DND-41 (cell line): ENCODE measurements at regions not wholly inside any gene's neighbourhood (a gene's known extent, or its start where the extent isn't known, plus 50 kb on each side); places are given as distances from the start of the nearest gene placed in this dataset.
A peak's percentile ranks its signal among the peaks of the same experiment; 100 is the strongest.

Experiments
- ATAC-seq: fragments of 200-7000 bp; cut with Tn5 transposase; 3 replicates; pipeline ENCODE4 v1.9.1; 2021; ENCODE audit warnings: low read depth; ENCODE audit not compliant: insufficient read depth
- DNase-seq: peaks from one replicate; pipeline ENCODE4 v3.0.0-alpha.2; 2020
- H2AFZ ChIP-seq: 2 replicates; pipeline ENCODE4 v1.6.0; 2012; ENCODE audit warnings: low read depth, low read length
- H3K27ac ChIP-seq: 2 replicates; pipeline ENCODE4 v1.5.1; 2012; ENCODE audit warnings: low read length, inconsistent platforms
- H3K27me3 ChIP-seq: fragments of 200-600 bp; sonication (generic); 2 replicates; pipeline ENCODE4 v1.6.0; 2012; ENCODE audit warnings: low read length, mild to moderate bottlenecking, inconsistent platforms; ENCODE audit not compliant: insufficient read depth, poor library complexity
- H3K36me3 ChIP-seq: 2 replicates; pipeline ENCODE4 v1.5.1; 2012; ENCODE audit warnings: low read length, inconsistent platforms; ENCODE audit not compliant: insufficient read depth
- H3K4me1 ChIP-seq: 2 replicates; pipeline ENCODE4 v1.5.1; 2012; ENCODE audit warnings: mild to moderate bottlenecking, low read length; ENCODE audit not compliant: insufficient read depth
- H3K4me2 ChIP-seq: 2 replicates; pipeline ENCODE4 v1.6.0; 2012; ENCODE audit warnings: mild to moderate bottlenecking, moderate library complexity, low read length, inconsistent platforms; ENCODE audit not compliant: insufficient read depth
- H3K4me3 ChIP-seq, 2 experiments: fragments of 200-600 bp in 1 of 2; shearing (Covaris generic) in 1 of 2; 2 replicates each; pipeline ENCODE4 v1.5.1; 2012 to 2016; ENCODE audit warnings: inconsistent platforms in 2 of 2, low read length in 2 of 2, mild to moderate bottlenecking in 2 of 2, low read depth in 1 of 2, moderate library complexity in 1 of 2
- H3K79me2 ChIP-seq: 2 replicates; pipeline ENCODE4 v1.6.0; 2012; ENCODE audit warnings: low read length, inconsistent platforms; ENCODE audit not compliant: insufficient read depth
- H3K9ac ChIP-seq: 2 replicates; pipeline ENCODE4 v1.6.0; 2012; ENCODE audit warnings: low read depth, mild to moderate bottlenecking, inconsistent platforms, low read length, moderate library complexity
- H3K9me3 ChIP-seq: 2 replicates; pipeline ENCODE4 v1.5.1; 2012; ENCODE audit warnings: low read length, moderate library complexity, mild to moderate bottlenecking, inconsistent platforms; ENCODE audit not compliant: insufficient read depth, severe bottlenecking
- H4K20me1 ChIP-seq: 2 replicates; pipeline ENCODE4 v1.6.0; 2012; ENCODE audit warnings: low read length; ENCODE audit not compliant: insufficient read depth
- CTCF ChIP-seq: IDR thresholded peaks from 2 replicates; pipeline ENCODE4 v1.5.1; 2012; ENCODE audit warnings: borderline replicate concordance, low read length, moderate library complexity, mild to moderate bottlenecking; ENCODE audit not compliant: poor library complexity, severe bottlenecking; ENCODE audit errors: extremely low read depth
- EZH2 ChIP-seq: IDR thresholded peaks from 3 replicates; pipeline ENCODE4 v1.6.1; 2012; ENCODE audit warnings: borderline replicate concordance, low read depth, mild to moderate bottlenecking, moderate library complexity, low read length, inconsistent platforms; ENCODE audit not compliant: severe bottlenecking

GRCh38 chr4:134944115-134944514 is 742.5 kb upstream of the PABPC4L start:
- no peak for ATAC-seq
- Histone ChIP-seq H3K9me3 (no peaks in the 10 kb centered on the region), H3K27ac (no peak overlapping the region), H3K4me3 (no peak overlapping the region), H3K4me2 (no peak overlapping the region), H3K27me3 (no peaks in the 10 kb centered on the region), H2AFZ (no peak overlapping the region), H3K36me3 (no peaks in the 10 kb centered on the region), H3K9ac (no peak overlapping the region), H3K79me2 (no peaks in the 10 kb centered on the region), H3K4me1 (no peaks in the 10 kb centered on the region), H4K20me1 (no peaks in the 10 kb centered on the region)
- TF ChIP-seq CTCF, result no peak
- TF ChIP-seq EZH2, result no peak
- DNase-seq, result no peak

GRCh38 chr4:134936014-134936413 is 734.4 kb upstream of the PABPC4L start:
- H3K36me3 ChIP-seq, result no peaks in the 10 kb centered on the region
- no peak for ATAC-seq
- H3K4me1 ChIP-seq, result peaks cover 6% of the 10 kb centered on the region; the same call in 1 of the 2 replicates
- no peak for DNase-seq
- no peak overlapping the region for H3K27ac ChIP-seq
- no peak overlapping the region for H3K4me3 ChIP-seq
- no peaks in the 10 kb centered on the region for H4K20me1 ChIP-seq
- H3K27me3 ChIP-seq, result no peaks in the 10 kb centered on the region
- no peaks in the 10 kb centered on the region for H3K9me3 ChIP-seq
- H3K9ac ChIP-seq, result no peak overlapping the region
- H3K79me2 ChIP-seq, result no peaks in the 10 kb centered on the region
- no peak overlapping the region for H2AFZ ChIP-seq
- H3K4me2 ChIP-seq, result no peak overlapping the region
- TF ChIP-seq EZH2, result no peak
- no peak for TF ChIP-seq CTCF

GRCh38 chr4:134935320-134935719 is 733.7 kb upstream of the PABPC4L start:
- Histone ChIP-seq H3K36me3 (no peaks in the 10 kb centered on the region), H3K27ac (no peak overlapping the region), H3K9me3 (no peaks in the 10 kb centered on the region), H3K4me1 (peaks cover 6% of the 10 kb centered on the region; the same call in 1 of the 2 replicates), H4K20me1 (no peaks in the 10 kb centered on the region), H3K79me2 (no peaks in the 10 kb centered on the region), H3K4me2 (no peak overlapping the region), H3K27me3 (no peaks in the 10 kb centered on the region), H3K9ac (no peak overlapping the region), H3K4me3 (no peak overlapping the region), H2AFZ (no peak overlapping the region)
- ATAC-seq, result peak; percentile 53; the same call in 1 of the 3 replicates
- DNase-seq, result peak; percentile 50
- TF ChIP-seq CTCF, result peak; percentile 69
- no peak for TF ChIP-seq EZH2
